Keratinocyte (primary cell): ENCODE measurements at regions not wholly inside any gene's neighbourhood (a gene's known extent, or its start where the extent isn't known, plus 50 kb on each side); places are given as distances from the start of the nearest gene placed in this dataset.

Source experiments
- DNase-seq: peaks from one replicate; pipeline ENCODE4 v3.0.0-alpha.2; 2011; ENCODE audit warnings: low read depth, missing footprints, low spot score
- FAIRE-seq: peaks from 2 replicates; lab custom pipeline; 2011; peaks lifted over from hg19 to GRCh38; lab: Jason Lieb, UNC
- H2AFZ ChIP-seq: 2 replicates; pipeline ENCODE4 v1.6.0; 2012; ENCODE audit warnings: low read length, control low read depth, inconsistent platforms; ENCODE audit not compliant: control insufficient read depth
- H3K27ac ChIP-seq: 2 replicates; pipeline ENCODE4 v1.5.1; 2011; ENCODE audit warnings: low read length; ENCODE audit not compliant: control insufficient read depth, insufficient read depth
- H3K27me3 ChIP-seq: 3 replicates; pipeline ENCODE4 v1.6.0; 2011; ENCODE audit warnings: low read length; ENCODE audit not compliant: control insufficient read depth, insufficient read depth; ENCODE audit errors: extremely low read depth
- H3K36me3 ChIP-seq, 2 experiments: 2 replicates in 1 of 2; 3 replicates in 1 of 2; pipeline ENCODE4 v1.5.1; 2011; ENCODE audit warnings: low read length in 2 of 2, mild to moderate bottlenecking in 1 of 2; ENCODE audit not compliant: control insufficient read depth in 2 of 2, insufficient read depth in 2 of 2; ENCODE audit errors: extremely low read depth in 1 of 2
- H3K4me1 ChIP-seq: 3 replicates; pipeline ENCODE4 v1.5.1; 2011; ENCODE audit warnings: low read length; ENCODE audit not compliant: control insufficient read depth, insufficient read depth; ENCODE audit errors: extremely low read depth
- H3K4me2 ChIP-seq: 3 replicates; pipeline ENCODE4 v1.6.0; 2011; ENCODE audit warnings: low read depth, low read length; ENCODE audit not compliant: control insufficient read depth, insufficient read depth; ENCODE audit errors: extremely low read depth
- H3K4me3 ChIP-seq, 3 experiments: fragments of 200-600 bp in 1 of 3; sonication (generic) in 1 of 3; 2 replicates in 2 of 3; 3 replicates in 1 of 3; pipeline ENCODE4 v1.5.1; 2011 to 2016; ENCODE audit warnings: low read length in 3 of 3, mild to moderate bottlenecking in 3 of 3, control low read depth in 2 of 3, inconsistent platforms in 1 of 3, low read depth in 1 of 3, mixed read lengths in 1 of 3, mixed run types in 1 of 3, moderate library complexity in 1 of 3; ENCODE audit not compliant: control insufficient read depth in 2 of 3, insufficient read depth in 2 of 3; ENCODE audit errors: extremely low read depth in 1 of 3
- H3K79me2 ChIP-seq: 2 replicates; pipeline ENCODE4 v1.6.0; 2012; ENCODE audit warnings: low read length; ENCODE audit not compliant: control insufficient read depth, insufficient read depth
- H3K9ac ChIP-seq: 3 replicates; pipeline ENCODE4 v1.6.0; 2011; ENCODE audit warnings: low read length; ENCODE audit not compliant: control insufficient read depth, insufficient read depth; ENCODE audit errors: extremely low read depth
- H3K9me1 ChIP-seq: 3 replicates; pipeline ENCODE4 v1.6.0; 2011; ENCODE audit warnings: low read length; ENCODE audit not compliant: control insufficient read depth, insufficient read depth; ENCODE audit errors: extremely low read depth
- H3K9me3 ChIP-seq: 2 replicates; pipeline ENCODE4 v1.5.1; 2012; ENCODE audit warnings: low read depth, low read length; ENCODE audit not compliant: control insufficient read depth
- H4K20me1 ChIP-seq: 3 replicates; pipeline ENCODE4 v1.6.0; 2011; ENCODE audit warnings: low read length; ENCODE audit not compliant: control insufficient read depth, insufficient read depth; ENCODE audit errors: extremely low read depth
- CTCF ChIP-seq, 3 experiments: IDR thresholded peaks in 1 of 3; conservative IDR thresholded peaks in 1 of 3; optimal IDR thresholded peaks in 1 of 3; 2 replicates in 2 of 3; 3 replicates in 1 of 3; pipeline versions ENCODE3 to v1.5.1; 2011; ENCODE audit warnings: low read length in 3 of 3, mild to moderate bottlenecking in 3 of 3, moderate library complexity in 2 of 3, control low read depth in 1 of 3, inconsistent platforms in 1 of 3; ENCODE audit not compliant: insufficient read depth in 2 of 3; ENCODE audit errors: extremely low read depth in 1 of 3
- EZH2 ChIP-seq: IDR thresholded peaks from one replicate; pipeline ENCODE4 v1.6.1; 2012; ENCODE audit warnings: inconsistent platforms, mild to moderate bottlenecking, low read length, moderate library complexity
- dilution Hi-C: fragments of 300-500 bp; cut with MboI; formaldehyde crosslinking; loops from one replicate; pipeline ENCODE4 v1.7.0; 2020; ENCODE audit warnings: low sequenced_read_pairs; ENCODE audit not compliant: extremely low pct_ligation_motif_present

- DNase-seq (no peak), FAIRE-seq (no peak)
- Histone ChIP-seq H3K9ac (no peak overlapping the region), H3K4me1 (no peaks in the 10 kb centered on the region), H3K9me1 (no peaks in the 10 kb centered on the region), H3K4me3 (no peak overlapping the region), H4K20me1 (no peaks in the 10 kb centered on the region), H3K27me3 (no peaks in the 10 kb centered on the region), H3K27ac (no peak overlapping the region), H3K36me3 (no peaks in the 10 kb centered on the region), H2AFZ (no peak overlapping the region), H3K79me2 (no peaks in the 10 kb centered on the region), H3K9me3 (no peaks in the 10 kb centered on the region), H3K4me2 (no peak overlapping the region)
- TF ChIP-seq CTCF (optimal IDR thresholded peaks at IDR 0.05 in 1 of 3, IDR thresholded peaks at IDR 0.05 in 1 of 3, conservative IDR thresholded peaks at IDR 0.05 in 1 of 3; ENCODE audit: extremely low read depth in 1 of 3, insufficient read depth in 2 of 3, low read length in 3 of 3): peak in 1 of 3 experiments; percentile 8
- TF ChIP-seq EZH2: no peak
- dilution Hi-C loops: no loop called here
Measured at GRCh38 chr12:59173695-59174094, 253.4 kb upstream of the LRIG3 start.

GRCh38 chr12:59168647-59169046 is 248.3 kb upstream of the LRIG3 start:
- H3K36me3 ChIP-seq: no peaks in the 10 kb centered on the region
- no peaks in the 10 kb centered on the region for H4K20me1 ChIP-seq
- H3K4me2 ChIP-seq: no peak overlapping the region
- dilution Hi-C loops: no loop called here
- H3K79me2 ChIP-seq: no peaks in the 10 kb centered on the region
- FAIRE-seq: no peak
- no peak overlapping the region for H2AFZ ChIP-seq
- no peaks in the 10 kb centered on the region for H3K27me3 ChIP-seq
- H3K9me3 ChIP-seq: no peaks in the 10 kb centered on the region
- no peak overlapping the region for H3K9ac ChIP-seq
- H3K9me1 ChIP-seq: no peaks in the 10 kb centered on the region
- no peak for TF ChIP-seq EZH2
- no peak for TF ChIP-seq CTCF (optimal IDR thresholded peaks at IDR 0.05 in 1 of 3, IDR thresholded peaks at IDR 0.05 in 1 of 3, conservative IDR thresholded peaks at IDR 0.05 in 1 of 3; ENCODE audit: extremely low read depth in 1 of 3, insufficient read depth in 2 of 3, low read length in 3 of 3)
- H3K4me3 ChIP-seq: no peak overlapping the region
- no peak overlapping the region for H3K27ac ChIP-seq
- no peak for DNase-seq
- no peaks in the 10 kb centered on the region for H3K4me1 ChIP-seq
